ENCODE measurements at regions not wholly inside any gene's neighbourhood (a gene's known extent, or its start where the extent isn't known, plus 50 kb on each side); places are given as distances from the start of the nearest gene placed in this dataset.

- dilution Hi-C loops (cut with MboI; ENCODE audit: extremely low pct_ligation_motif_present, low sequenced_read_pairs) = no loop called here
- intact Hi-C loops (cut with micrococcal nuclease) = no loop called here
- no peak for FAIRE-seq
- H3K4me2 ChIP-seq (ENCODE audit: insufficient read depth, low read length) = no peak overlapping the region
- ChIA-PET POLR2A (no interaction called here), CTCF (no interaction called here)
- no peaks in the 10 kb centered on the region for H3K9me1 ChIP-seq (replicated peaks; ENCODE audit: control insufficient read depth, extremely low read depth, insufficient read depth, low read length)
- no TSS peak for BruUV-seq (replicated peaks)
- no peak overlapping the region for H3K9ac ChIP-seq (replicated peaks; ENCODE audit: extremely low read depth, insufficient read depth, low read length)
- H3K4me3 ChIP-seq (replicated peaks in 1 of 3; ENCODE audit: insufficient read depth in 1 of 3, low read depth in 1 of 3, low read length in 3 of 3) = no peak overlapping the region
- no peaks in the 10 kb centered on the region for H3K4me1 ChIP-seq (ENCODE audit: control insufficient read depth, extremely low read depth, insufficient read depth, low read length)
- no peak for DNase-seq (ENCODE audit: low read depth, low spot score)
- H4K20me1 ChIP-seq (replicated peaks; ENCODE audit: control insufficient read depth, extremely low read depth, insufficient read depth, low read length) = no peaks in the 10 kb centered on the region
- no peak overlapping the region for H3K27ac ChIP-seq (ENCODE audit: insufficient read depth, low read depth, low read length)
- no peaks in the 10 kb centered on the region for H3K9me3 ChIP-seq (replicated peaks; ENCODE audit: control insufficient read depth, insufficient read depth, low read length)
- no peak overlapping the region for H2AFZ ChIP-seq (ENCODE audit: low read depth, low read length)
- TF ChIP-seq CTCF (IDR thresholded peaks at IDR 0.05; ENCODE audit: extremely low read depth in 1 of 2, insufficient read depth in 1 of 2, low read depth in 1 of 2, low read length in 2 of 2) (no peak), MYC (IDR thresholded peaks at IDR 0.05; ENCODE audit: low read depth, low read length) (no peak), GATA2 (IDR thresholded peaks at IDR 0.05; ENCODE audit: insufficient read depth, insufficient read length, low read depth, low read length) (no peak), POLR2AphosphoS5 (IDR thresholded peaks at IDR 0.05; ENCODE audit: insufficient read depth, low read depth, low read length) (no peak), FOS (IDR thresholded peaks at IDR 0.05; ENCODE audit: borderline replicate concordance, insufficient read depth, low read length) (no peak), EZH2 (IDR thresholded peaks at IDR 0.05; ENCODE audit: borderline replicate concordance, low read depth, low read length, severe bottlenecking) (no peak), JUN (IDR thresholded peaks at IDR 0.05; ENCODE audit: borderline replicate concordance, insufficient read depth, insufficient read length, low read depth) (no peak), POLR2A (IDR thresholded peaks at IDR 0.05; ENCODE audit: low read depth, low read length) (no peak), MAX (IDR thresholded peaks at IDR 0.05; ENCODE audit: insufficient read depth, insufficient read length) (no peak)
- H3K36me3 ChIP-seq (ENCODE audit: control insufficient read depth in 2 of 2, extremely low read depth in 1 of 2, insufficient read depth in 2 of 2, low read length in 2 of 2) = no peaks in the 10 kb centered on the region
- no peaks in the 10 kb centered on the region for H3K79me2 ChIP-seq (ENCODE audit: control insufficient read depth, insufficient read depth, low read length)
- no peaks in the 10 kb centered on the region for H3K27me3 ChIP-seq (ENCODE audit: control insufficient read depth in 2 of 2, insufficient read depth in 2 of 2, low read length in 2 of 2)
Observed at GRCh38 chr2:128720080-128721022, 401.7 kb upstream of the HS6ST1 start.
